CD4-positive, CD25-positive, alpha-beta regulatory T cell (primary cell): ENCODE measurements at regions not wholly inside any gene's neighbourhood (a gene's known extent, or its start where the extent isn't known, plus 50 kb on each side); places are given as distances from the start of the nearest gene placed in this dataset.

Source experiments
- ATAC-seq, 2 donors: fragments of 150-1000 bp; cut with Tn5 transposase; one replicate each; pipeline ENCODE4 v1.10.0; 2021; ENCODE audit warnings: low read depth in 2 of 2, moderate number of reproducible peaks in 2 of 2, moderate library complexity in 1 of 2
- DNase-seq, 3 donors: peaks; one replicate each; pipeline versions ENCODE4 v3.0.0 to v3.0.0-alpha.2; 2012 to 2022; ENCODE audit warnings: mixed read lengths in 1 of 3
- H3K27ac ChIP-seq: one replicate; pipeline ENCODE4 v1.7.0; 2013; ENCODE audit warnings: mild to moderate bottlenecking, low read length; ENCODE audit not compliant: insufficient read depth, poor library complexity, severe bottlenecking
- H3K27me3 ChIP-seq: one replicate; pipeline ENCODE4 v1.7.0; 2013; ENCODE audit warnings: low read length; ENCODE audit not compliant: control insufficient read depth, insufficient read depth
- H3K36me3 ChIP-seq: one replicate; pipeline ENCODE4 v1.7.0; 2013; ENCODE audit warnings: mild to moderate bottlenecking, low read length, moderate library complexity; ENCODE audit not compliant: control insufficient read depth, insufficient read depth
- H3K4me1 ChIP-seq: 2 replicates; pipeline ENCODE4 v1.7.0; 2013; ENCODE audit warnings: mild to moderate bottlenecking, low read length; ENCODE audit not compliant: insufficient read depth, control insufficient read depth, poor library complexity, severe bottlenecking
- H3K4me3 ChIP-seq: one replicate; pipeline ENCODE4 v1.7.0; 2013; ENCODE audit warnings: low read depth, mild to moderate bottlenecking, low read length, moderate library complexity
- H3K9me3 ChIP-seq, 2 experiments: 1 replicate in 1 of 2; 2 replicates in 1 of 2; pipeline ENCODE4 v1.7.0; 2013; ENCODE audit warnings: low read length in 2 of 2, mild to moderate bottlenecking in 1 of 2, moderate library complexity in 1 of 2; ENCODE audit not compliant: control insufficient read depth in 2 of 2
- H3K27ac Mint-ChIP-seq, 3 donors: one replicate each; pipeline ENCODE4 v1.8.0; 2020 to 2022; ENCODE audit warnings: mild to moderate bottlenecking in 3 of 3, mixed read lengths in 3 of 3, moderate library complexity in 2 of 3
- H3K27me3 Mint-ChIP-seq: one replicate; pipeline ENCODE4 v1.8.0; 2022; ENCODE audit warnings: mild to moderate bottlenecking, mixed read lengths
- H3K36me3 Mint-ChIP-seq: one replicate; pipeline ENCODE4 v1.8.0; 2020; ENCODE audit warnings: mixed read lengths
- H3K4me1 Mint-ChIP-seq, 4 donors: one replicate each; pipeline ENCODE4 v1.8.0; 2020 to 2022; ENCODE audit warnings: mixed read lengths in 4 of 4, mild to moderate bottlenecking in 1 of 4
- H3K4me3 Mint-ChIP-seq, 4 donors: one replicate each; pipeline ENCODE4 v1.8.0; 2020 to 2022; ENCODE audit warnings: mild to moderate bottlenecking in 4 of 4, mixed read lengths in 4 of 4, moderate library complexity in 3 of 4
- H3K9me3 Mint-ChIP-seq, 7 donors: one replicate each; pipeline ENCODE4 v1.8.0; 2020 to 2022; ENCODE audit warnings: mixed read lengths in 7 of 7, mild to moderate bottlenecking in 3 of 7, moderate library complexity in 2 of 7

GRCh38 chr1:233549917-233550316 lies 64.0 kb upstream of the KCNK1 start:
- Histone ChIP-seq H3K27me3 (peaks cover 7% of the 10 kb centered on the region), H3K27ac (no peak overlapping the region), H3K36me3 (no peaks in the 10 kb centered on the region), H3K4me1 (no peaks in the 10 kb centered on the region), H3K9me3 (no peaks in the 10 kb centered on the region), H3K4me3 (no peak overlapping the region)
- no peaks in the 10 kb centered on the region for H3K4me1 Mint-ChIP-seq
- H3K36me3 Mint-ChIP-seq: no peaks in the 10 kb centered on the region
- H3K27me3 Mint-ChIP-seq: peaks cover 10% of the 10 kb centered on the region
- H3K9me3 Mint-ChIP-seq: peaks cover 0 to 2% (median 0%) of the 10 kb centered on the region in 7 donors
- ATAC-seq (no peak), DNase-seq (no peak)
- no peak overlapping the region for H3K27ac Mint-ChIP-seq
- no peak overlapping the region for H3K4me3 Mint-ChIP-seq

- ATAC-seq: no peak
These were observed 59.9 kb upstream of the KCNK1 start for GRCh38 chr1:233554037-233554436.

GRCh38 chr1:233561708-233562426 lies 52.0 kb upstream of the KCNK1 start:
- H3K27me3 Mint-ChIP-seq: peaks cover 2% of the 10 kb centered on the region
- no peaks in the 10 kb centered on the region for H3K36me3 Mint-ChIP-seq
- no peak overlapping the region for H3K4me3 Mint-ChIP-seq
- H3K4me3 ChIP-seq: no peak overlapping the region
- no peak overlapping the region for H3K27ac ChIP-seq
- H3K4me1 ChIP-seq: no peaks in the 10 kb centered on the region
- no peaks in the 10 kb centered on the region for H3K36me3 ChIP-seq
- no peaks in the 10 kb centered on the region for H3K27me3 ChIP-seq
- H3K4me1 Mint-ChIP-seq: no peaks in the 10 kb centered on the region
- no peak overlapping the region for H3K27ac Mint-ChIP-seq
- peaks cover 0 to 36% (median 2%) of the 10 kb centered on the region in 7 donors for H3K9me3 Mint-ChIP-seq
- peaks cover 14% of the 10 kb centered on the region in 2 experiments for H3K9me3 ChIP-seq
- no peak for DNase-seq
- no peak for ATAC-seq

More at GRCh38 chr1:233554037-233554436, 59.9 kb upstream of the KCNK1 start:
- Mint-ChIP-seq H3K27ac (peak overlapping the region in 1 of 3 donors; percentile 53), H3K9me3 (no peaks in the 10 kb centered on the region), H3K4me3 (peak overlapping the region in 1 of 4 donors; percentile 7), H3K27me3 (peaks cover 10% of the 10 kb centered on the region), H3K4me1 (no peaks in the 10 kb centered on the region), H3K36me3 (no peaks in the 10 kb centered on the region)
- Histone ChIP-seq H3K4me1 (no peaks in the 10 kb centered on the region), H3K27ac (no peak overlapping the region), H3K9me3 (no peaks in the 10 kb centered on the region), H3K27me3 (no peaks in the 10 kb centered on the region), H3K4me3 (no peak overlapping the region), H3K36me3 (no peaks in the 10 kb centered on the region)
- no peak for DNase-seq
